ENCODE measurements at regions not wholly inside any gene's neighbourhood (a gene's known extent, or its start where the extent isn't known, plus 50 kb on each side); places are given as distances from the start of the nearest gene placed in this dataset.

DNA sequence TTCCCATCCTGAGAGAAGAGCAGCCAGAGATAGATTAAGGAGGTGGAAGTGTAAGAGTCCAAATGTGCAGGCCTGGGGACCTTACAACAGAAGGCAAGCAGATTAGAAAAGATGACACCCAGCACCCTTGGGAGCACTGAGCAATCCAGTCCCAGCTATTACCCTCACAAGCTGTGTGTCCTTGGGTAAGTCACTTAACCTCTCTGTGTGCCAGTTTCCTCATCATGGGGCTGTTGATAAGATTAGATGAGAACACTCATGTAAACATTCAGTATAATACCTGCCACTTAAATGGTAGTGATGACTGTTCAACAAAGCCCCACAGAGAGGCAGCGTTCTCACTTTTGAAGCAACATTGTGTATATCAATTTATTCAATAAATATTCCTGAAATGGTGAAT, 114.8 kb upstream of the CST7 start:
- TF ChIP-seq, protein P1, sequence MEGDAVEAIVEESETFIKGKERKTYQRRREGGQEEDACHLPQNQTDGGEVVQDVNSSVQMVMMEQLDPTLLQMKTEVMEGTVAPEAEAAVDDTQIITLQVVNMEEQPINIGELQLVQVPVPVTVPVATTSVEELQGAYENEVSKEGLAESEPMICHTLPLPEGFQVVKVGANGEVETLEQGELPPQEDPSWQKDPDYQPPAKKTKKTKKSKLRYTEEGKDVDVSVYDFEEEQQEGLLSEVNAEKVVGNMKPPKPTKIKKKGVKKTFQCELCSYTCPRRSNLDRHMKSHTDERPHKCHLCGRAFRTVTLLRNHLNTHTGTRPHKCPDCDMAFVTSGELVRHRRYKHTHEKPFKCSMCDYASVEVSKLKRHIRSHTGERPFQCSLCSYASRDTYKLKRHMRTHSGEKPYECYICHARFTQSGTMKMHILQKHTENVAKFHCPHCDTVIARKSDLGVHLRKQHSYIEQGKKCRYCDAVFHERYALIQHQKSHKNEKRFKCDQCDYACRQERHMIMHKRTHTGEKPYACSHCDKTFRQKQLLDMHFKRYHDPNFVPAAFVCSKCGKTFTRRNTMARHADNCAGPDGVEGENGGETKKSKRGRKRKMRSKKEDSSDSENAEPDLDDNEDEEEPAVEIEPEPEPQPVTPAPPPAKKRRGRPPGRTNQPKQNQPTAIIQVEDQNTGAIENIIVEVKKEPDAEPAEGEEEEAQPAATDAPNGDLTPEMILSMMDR (IDR thresholded peaks at IDR 0.05; ENCODE audit: low read depth, low read length) = peak; percentile 52
- TF ChIP-seq EZH2phosphoT487 (IDR thresholded peaks at IDR 0.05; ENCODE audit: low read depth) = no peak

Measured in OCI-LY3 (cell line).